ENCODE measurements at regions not wholly inside any gene's neighbourhood (a gene's known extent, or its start where the extent isn't known, plus 50 kb on each side); places are given as distances from the start of the nearest gene placed in this dataset.

DNA sequence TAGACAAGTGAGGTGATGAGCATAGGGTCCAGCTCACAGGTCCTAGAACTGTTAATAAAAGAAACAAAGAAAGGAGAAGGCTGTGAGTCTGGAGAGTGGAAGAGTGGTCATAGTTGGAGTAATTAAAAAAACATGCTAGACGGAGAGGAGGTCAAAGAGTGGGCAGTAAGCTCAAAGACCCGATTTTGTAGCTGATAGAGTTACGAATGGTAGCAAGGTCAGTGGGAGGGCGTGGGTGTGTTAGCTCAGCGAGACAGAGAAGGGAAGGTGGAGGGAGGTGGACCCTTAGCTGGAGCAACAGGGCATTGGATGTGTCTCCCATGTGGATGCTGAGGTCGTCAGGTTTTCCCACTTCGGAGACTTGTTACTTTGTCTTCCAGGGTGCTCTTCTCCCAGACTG lies 431.7 kb downstream of the CDH26 start:
- DNase-seq, result no peak

DNA sequence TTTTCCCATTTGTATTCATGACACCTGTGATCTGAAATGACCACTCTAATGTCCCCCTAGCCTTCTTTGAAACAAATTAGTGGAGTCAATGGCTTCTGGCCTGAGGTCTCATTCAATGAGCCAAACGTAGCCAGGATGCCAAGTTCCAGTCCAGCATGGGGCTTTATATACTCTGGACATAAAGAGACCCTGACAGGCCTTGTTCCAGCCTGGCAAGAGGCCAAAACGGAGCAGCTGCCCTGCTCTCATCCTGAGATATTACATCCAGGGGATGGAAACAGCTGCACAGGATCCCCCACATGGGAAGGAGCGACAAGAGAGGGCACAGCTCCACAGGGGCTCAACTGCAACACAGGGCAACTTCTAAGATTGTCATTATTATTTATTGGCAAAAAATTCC lies 437.8 kb downstream of the CDH26 start:
- DNase-seq, result no peak

DNA sequence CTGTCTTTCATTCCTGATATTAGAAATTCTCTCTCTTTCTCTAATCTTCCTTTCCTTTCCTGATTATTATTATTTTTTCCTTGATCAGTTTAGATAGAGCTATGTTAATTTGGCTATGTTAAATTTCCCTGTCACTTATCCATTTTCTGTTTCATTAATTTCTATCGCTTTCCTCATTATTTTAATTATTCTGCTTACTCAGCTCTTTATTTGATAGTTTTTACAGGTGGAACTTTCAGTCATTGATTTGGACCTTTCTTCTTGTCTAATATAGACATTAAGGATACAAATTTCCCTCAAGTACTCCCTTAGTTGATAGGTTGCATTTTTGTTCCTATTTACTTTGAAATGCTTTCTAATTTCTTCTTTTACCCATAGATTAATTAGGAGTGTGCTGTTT lies 442.3 kb downstream of the CDH26 start:
- DNase-seq, result no peak

DNA sequence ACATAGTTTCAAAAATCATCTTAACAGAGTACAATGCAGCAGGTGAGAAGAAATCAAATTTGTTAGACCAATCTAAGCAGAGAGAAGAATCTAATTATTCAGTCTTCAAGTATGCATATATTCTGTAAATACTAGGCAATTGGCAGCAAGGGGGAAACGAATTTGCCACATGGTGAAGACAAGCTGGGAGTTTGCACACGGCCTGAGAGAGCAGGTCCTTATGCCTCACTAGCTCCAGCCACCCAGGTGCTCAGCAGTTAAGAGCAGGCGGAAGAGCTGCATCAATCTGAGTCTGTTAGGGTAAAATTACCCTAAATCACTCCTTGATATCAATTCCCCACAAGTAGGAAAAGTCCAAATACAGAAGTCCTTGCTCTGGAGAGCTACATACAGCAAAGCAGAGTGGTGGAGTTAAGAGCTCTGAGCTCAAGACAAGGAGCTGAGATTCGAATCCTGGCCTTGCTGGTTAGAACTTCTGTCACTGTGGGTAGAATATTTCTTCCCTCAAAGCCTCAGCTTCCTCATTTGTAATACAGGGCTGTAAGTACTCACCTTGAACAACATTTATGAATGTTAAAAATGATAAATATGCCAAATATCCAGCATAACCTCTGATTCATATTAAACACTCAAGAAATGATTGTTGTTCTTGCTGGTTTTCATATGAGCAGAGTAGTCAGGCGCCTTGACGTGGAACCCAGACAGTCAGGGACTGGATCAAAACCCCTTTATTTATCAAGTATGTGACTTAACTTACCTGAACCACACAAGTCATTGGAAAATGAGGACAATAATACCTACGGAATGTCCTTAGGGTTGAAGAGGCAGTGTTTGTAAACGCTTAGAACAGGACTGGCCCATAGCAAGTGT lies 444.2 kb downstream of the CDH26 start:
- no peak for DNase-seq

DNA sequence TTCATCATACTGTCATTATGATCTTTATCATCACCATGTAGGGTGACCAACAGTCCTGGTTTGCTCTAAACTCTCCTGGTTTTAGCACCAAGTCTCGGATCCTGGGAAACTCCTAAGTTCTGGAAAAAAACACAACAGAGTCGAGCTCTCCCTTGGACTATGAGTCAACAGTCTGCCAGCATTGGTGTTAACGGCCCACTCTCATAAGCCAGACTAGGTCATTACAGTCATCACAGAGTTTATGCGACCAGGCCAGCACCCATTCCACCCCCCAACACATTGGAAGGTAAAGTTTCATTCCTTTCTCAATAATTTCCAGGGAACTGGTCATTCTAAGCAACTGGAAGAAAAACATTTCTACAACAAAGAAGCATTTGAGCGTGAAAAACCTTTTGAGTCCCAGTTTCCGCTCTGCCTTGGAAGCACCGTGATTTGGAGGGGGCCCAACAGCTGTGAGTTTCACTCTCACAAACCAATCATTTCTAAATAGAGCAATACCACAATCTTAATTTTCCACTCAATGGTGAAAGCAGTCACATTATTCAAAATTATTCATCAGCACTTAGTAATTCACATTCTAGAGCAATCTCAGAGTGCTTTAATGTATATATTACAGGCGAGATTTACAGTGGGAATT lies 445.0 kb downstream of the CDH26 start:
- no peak for DNase-seq

DNA sequence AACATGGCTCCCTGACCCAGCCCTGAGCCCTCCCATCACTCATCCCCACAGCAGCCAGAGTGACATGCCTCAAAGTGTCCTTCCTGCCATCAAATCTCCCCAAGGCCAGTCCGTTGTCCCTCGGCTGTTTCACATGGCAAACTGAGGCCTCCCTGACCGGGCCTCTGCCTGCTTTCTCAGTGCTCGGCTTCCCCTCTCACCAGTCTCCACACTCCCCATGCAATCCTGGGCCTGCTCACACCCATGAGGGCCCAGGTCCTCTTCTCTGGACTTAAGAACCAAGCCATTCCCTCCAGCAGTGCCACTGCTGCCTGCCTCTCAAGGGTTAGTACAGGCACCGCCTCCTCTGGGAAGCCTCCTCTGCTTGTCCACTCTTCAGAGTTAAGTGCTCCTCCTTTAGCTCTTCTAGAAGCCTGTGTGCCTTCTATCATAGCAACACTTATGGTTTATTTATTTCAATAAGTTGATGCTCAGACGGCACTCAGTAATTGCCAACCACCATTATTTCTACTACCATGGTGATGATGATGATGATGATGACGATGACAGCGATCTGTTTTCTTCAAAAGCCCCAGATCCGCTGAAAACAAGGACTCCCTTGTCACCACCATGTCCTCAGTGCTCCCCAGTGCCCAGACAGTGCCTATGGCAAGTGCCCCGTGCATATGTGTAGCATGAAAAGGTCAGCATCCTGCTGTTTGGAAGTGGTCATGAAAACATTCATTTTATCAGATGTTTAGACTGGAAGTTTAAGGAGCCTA lies 449.0 kb downstream of the CDH26 start:
- DNase-seq, result no peak

DNA sequence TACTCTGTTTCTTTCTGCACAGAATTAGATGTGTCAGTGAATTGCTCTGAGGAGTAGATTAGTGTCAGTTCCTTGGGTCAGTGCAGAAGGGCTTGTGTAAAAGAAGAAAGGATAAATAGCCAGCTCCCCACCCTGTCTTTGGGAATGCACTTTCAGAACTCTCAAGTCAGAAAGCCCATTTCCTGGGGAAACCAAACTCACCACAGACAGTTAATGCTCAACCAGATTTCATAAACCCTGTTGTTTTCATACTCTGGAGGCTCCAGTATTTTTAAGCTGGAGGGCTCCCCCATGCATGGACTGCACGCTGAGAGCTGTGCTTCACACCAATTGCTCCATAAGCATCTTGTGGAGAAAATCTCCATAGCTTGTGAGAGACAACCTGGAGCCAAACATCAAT lies 449.7 kb downstream of the CDH26 start:
- no peak for DNase-seq

DNA sequence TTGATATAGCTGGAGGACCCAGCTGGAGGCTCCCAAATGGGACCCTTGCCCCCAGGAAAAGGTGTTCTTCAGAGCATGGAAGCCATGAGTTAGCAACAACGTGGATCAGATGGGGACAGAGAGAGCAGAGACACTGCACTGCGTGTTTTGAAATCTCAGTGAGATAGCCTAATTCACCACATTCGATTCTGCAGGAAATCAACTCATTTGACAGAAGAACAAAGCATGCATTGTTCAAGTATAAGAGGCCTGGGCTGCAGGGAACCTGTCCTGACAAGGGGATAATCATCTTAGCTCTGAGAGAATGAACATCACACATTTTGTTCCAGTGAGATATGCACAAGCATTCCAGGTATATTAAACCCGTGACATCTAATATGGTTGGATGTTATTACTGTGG lies 450.2 kb downstream of the CDH26 start:
- DNase-seq, result no peak

DNA sequence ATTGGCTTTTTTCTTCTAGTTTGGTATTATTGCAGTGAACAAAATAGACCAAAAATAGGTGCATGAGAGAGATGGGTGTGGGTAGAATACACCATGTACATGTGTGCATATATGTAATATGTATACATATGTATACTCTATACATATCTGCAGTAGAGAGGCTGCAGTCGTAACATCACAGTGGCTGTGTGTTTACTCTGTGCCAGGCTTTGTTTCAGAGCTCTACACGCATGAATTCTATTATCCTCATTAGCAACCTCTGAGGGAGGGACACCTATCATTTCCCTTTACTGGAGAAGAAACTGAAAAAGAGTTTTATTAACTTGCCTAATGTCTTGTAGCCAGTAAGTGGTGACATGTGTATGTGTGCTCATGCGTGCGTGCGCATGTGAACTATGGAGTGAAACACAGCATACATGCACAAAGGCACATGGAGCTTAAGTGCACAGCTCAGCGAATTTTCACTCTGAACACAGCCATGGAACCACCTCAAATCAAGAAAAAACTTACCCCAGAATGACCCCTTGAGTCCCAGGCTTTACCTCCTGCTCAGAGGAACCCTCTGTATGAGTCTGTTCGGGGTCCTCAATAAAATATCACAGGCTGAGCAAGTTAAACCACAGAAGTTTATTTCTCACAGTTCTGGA lies 452.5 kb downstream of the CDH26 start:
- DNase-seq, result no peak

DNA sequence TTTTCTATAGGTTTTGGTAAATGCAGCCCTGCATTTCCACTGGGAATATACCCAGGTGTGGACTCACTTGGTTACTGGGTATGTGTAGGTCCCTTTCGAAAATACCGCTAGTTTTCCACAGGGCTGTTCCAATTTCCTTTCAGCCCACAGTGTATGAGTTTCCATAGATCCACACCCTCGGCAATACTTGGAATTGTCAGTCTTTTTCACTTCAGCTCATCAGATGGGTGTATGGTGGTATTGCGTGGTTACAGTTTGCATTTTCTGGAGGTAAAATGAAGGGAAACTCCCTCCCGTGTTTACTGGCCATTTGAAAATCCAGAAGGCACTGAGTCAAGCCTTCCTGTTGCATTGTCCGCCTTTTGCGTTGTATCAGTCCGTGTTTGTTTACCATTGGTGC lies 453.6 kb downstream of the CDH26 start:
- DNase-seq, result no peak

DNA sequence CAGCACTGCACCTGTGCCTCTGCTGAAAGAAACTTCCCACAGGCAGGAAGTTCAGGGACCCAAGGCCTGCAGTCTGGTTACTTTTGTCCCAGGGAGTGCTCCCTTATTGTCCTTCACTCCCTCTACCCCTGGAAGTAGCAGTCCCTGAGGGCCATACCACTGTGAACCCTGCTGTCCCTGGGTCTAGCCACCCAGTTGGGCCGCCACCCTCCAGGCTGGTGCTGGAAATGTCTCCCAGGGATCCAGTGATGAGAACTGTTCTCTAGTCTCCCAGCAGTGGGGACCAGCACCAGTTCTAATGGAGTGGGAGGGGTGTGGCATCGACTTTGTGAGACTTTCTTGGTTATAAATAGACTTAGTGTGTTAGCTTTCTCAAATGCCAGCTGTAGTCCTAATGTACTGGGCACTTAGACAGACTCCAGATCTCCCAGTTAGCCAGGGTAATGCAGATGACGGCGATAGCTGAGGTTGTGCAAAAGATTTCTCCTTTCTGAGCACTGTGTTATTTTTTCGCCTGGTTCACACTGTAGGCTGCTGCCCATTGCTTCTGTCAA lies 462.5 kb downstream of the CDH26 start:
- DNase-seq, result no peak

DNA sequence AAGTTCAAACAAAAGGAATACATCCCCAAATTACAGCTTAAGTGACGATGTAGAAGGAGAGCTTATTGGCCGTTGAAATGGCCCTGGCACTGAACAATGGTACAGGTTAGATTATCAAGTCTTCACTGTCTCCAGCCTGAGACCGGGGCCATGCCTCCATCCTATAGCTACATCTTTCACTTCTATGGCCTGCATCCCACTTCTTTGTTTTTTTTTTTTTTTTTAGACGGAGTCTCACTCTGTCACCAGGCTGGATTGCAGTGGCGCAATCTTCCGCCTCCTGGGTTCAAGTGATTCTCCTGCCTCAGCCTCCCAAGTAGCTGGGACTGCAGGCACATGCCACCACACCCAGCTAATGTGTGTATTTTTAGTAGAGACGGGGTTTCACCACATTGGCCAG lies 464.6 kb downstream of the CDH26 start:
- DNase-seq, result no peak

DNA sequence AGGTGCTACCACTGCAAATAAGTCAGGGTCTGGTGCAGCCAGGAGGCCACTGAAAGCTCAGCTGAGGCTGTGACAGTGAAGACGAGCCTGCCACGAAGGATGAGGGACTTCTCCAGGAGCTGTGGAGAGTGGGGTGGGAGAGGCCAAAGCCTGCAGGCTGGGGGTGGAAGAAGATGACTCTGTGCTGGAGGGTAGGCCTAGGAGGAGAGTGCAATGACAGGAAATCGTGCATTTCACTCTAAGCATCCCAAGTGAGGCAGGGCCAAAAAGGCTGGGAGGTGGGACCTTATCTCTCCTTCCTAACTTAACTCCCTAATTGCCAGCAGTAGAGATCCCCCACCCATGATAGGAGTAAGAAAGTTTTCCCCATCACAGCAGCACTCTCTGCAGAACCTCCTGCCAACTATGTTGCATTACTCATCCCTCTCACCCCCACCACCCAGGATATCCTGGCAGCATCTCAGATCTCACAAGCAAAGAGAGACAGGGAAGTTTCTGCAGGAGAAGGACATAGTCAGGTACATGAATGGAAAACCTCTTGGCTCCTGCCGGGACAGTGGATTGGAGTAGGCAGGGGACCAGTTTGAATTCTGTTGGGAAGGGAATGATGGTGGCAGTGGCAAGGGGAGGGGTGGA lies 466.2 kb downstream of the CDH26 start:
- DNase-seq, result no peak

DNA sequence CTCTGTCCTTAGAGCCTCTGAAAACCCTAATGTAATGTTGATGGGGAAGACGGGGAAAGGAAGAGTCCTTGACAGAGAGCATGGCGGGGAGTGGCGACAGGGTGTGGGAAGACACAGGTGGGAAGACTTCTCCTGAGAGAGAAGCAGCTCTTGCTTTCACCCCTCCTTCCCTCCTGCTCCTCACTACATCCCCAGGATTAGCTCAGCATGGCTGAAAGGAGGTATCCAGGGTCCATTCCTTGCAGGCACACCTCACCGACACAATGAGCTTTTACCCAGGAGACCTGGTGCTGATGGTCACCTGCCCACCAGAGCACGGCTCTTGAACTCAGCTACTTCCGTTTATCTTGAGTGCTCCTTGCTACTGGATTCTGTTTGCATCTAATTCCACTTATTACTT lies 469.3 kb downstream of the CDH26 start:
- DNase-seq, result no peak

DNA sequence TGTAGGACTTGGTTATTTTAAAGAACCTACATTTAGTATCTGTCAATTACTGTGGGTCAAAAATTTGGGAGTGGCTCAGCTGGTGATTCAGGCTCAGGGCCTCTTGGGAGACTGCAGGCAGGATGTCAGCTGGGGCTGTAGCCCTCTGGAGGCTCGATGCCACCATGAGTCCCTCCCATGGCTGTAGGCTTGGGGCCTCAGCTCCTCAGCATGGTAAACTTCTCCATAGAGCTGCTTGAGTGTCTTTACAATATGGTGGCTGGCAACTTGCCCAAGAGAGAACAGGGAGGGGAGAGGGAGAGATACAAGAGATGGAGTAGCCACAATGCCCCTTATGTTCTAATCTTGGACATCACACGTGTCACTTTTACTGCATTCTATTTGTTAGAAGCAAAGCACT lies 470.4 kb downstream of the CDH26 start:
- no peak for DNase-seq

DNA sequence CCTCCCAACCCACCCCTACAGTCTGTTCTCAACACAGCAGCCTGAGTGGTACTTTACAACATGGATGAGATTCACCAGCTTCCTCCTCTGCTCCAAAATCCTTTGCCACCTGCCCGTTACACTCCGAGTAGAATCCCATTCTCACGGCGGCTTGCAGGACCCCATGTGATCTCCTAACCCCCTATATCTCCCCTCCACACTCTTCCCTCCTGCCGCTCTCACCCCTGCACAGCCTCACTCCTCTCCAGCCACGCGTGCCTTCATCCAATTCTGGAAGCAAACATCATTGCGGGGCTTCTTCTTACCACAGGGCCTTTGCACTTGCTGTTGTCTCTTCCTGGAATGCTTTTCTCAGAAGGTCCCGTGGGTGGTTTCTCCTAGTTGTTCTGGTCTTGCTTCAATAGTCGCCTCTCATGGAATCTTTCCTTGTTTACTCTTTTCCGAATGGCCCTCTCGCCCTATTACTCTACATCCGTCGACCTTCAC lies 472.3 kb downstream of the CDH26 start:
- no peak for DNase-seq

DNA sequence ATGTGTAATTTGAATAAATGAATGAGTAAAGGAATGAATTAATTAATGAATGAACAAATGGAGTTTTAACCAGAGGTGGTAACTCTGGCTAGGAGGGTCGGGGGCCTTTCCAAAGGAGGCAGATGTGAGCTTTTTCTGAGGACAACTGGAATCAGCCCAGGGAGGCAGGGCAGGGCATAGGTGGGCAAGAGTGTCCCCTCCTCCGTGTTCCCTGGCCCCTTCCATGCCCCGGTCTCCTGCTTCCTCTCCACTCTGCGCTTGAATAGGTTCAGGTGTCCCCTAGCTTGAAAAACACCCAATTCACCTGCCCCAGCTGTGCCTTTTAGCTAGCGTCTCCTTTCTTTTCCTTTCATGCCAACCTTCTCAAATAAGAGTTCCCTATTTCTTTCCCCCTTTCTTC lies 473.1 kb downstream of the CDH26 start:
- no peak for DNase-seq

DNA sequence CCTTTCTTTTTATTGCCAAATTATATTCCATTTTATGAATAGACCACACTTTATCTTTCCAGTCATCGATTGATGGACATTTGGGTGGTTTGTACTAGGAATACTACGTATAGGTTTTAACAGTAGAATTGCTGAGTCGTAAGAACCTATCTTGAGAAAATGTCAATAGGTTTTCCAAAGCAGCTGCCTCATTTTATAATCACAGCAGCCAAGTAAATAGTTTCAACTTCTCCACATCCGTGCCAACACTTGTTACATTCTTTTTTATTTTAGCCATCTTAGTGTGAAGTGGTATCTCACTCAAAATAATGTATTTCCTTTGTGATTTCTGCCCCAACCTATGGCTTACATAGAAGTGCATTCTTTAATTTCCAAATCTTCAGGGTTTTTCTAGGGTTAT lies 479.2 kb downstream of the CDH26 start:
- no peak for DNase-seq

DNA sequence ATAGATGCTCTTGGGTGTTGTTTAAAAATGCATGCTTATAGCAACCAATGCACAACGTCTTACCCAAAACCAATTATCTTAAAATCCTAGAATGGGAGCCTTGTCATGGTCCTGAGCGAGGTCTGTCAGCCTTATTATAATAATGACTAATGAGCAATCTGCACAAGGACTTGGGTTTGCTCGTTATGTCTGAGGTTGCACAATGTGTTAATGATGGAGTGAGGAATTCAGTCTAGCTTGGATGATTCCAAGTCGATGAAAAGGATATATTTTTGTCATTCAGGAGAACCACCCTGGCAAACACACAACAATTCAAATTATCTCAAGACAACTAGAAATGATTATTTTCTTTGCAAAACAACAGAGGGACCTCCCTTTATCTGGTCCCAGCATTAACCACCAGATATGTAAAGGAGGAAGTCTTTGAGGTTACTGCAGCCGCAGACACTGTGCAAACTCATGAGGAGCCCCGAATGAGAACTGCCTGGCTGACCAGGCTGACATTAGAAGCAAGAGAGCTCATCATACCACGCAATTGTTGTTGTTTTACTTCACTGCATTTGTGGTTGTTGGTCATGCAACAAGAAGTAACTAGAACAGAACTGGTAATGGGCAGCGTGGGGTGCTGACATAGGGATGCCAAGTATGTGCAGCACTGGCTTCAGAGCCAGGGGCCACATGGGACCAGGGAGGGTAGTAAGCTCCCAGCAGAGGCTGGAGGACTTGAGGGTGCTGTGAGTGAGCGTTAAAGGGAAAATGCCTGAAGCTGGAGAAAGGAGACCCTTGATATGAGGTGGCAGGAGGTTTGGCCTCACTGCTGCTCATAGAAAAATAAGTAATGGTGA lies 488.3 kb downstream of the CDH26 start:
- peak; percentile 4 for DNase-seq

DNA sequence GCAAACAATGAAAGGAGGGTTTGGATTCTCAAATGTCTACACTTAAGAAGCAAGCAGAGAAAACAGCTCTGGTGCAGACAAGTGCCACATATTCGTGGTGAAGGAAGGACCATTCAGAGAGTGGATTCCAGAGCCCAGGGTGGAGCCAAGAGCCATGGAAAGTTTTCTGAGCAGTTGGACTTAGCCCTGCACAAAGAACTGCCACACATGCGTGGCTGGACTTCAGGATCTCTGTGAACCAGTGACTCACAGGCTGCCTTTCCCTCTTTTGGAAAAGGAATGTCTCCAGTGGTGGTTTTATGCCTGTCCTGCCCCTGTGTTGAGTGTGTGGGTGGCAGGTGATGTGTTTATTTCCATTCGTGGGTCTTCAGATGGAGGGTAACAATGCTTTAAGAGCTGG lies 489.5 kb downstream of the CDH26 start:
- no peak for DNase-seq

All from CD4-positive, alpha-beta T cell treated with Interleukin-21 for 1 hour (primary cell).